ENCODE measurements at regions not wholly inside any gene's neighbourhood (a gene's known extent, or its start where the extent isn't known, plus 50 kb on each side); places are given as distances from the start of the nearest gene placed in this dataset.

- Histone ChIP-seq H3K9me2 (ENCODE audit: insufficient read depth) (0 out of 2 replicates have a peak, but pooled peaks cover 3% of the 10 kb centered on the region), H3K36me3 (ENCODE audit: insufficient read depth) (no peaks in the 10 kb centered on the region), H4K20me1 (replicated peaks; ENCODE audit: insufficient read depth) (no peaks in the 10 kb centered on the region), H2AFZ (no peak overlapping the region), H3K4me2 (peak overlapping the region; percentile 12; the same call in 1 of the 2 replicates), H3K79me2 (replicated peaks; ENCODE audit: insufficient read depth) (no peaks in the 10 kb centered on the region), H3K27me3 (ENCODE audit: insufficient read depth) (peaks cover 3% of the 10 kb centered on the region; the same call in 1 of the 2 replicates), H3K27ac (ENCODE audit: low read depth) (peak overlapping the region; percentile 18; the same call in 1 of the 2 replicates), H3K4me1 (ENCODE audit: insufficient read depth) (peaks cover 88% of the 10 kb centered on the region), H3K4me3 (no peak overlapping the region), H3F3A (replicated peaks; ENCODE audit: low read depth) (0 out of 2 replicates have a peak, but pooled peaks cover 3% of the 10 kb centered on the region)
- Mint-ChIP-seq H3K4me1 (peaks cover 82% of the 10 kb centered on the region), H3K9me3 (no peaks in the 10 kb centered on the region), H3K4me3 (no peak overlapping the region), H3K27me3 (ENCODE audit: insufficient read depth, low read depth, poor library complexity) (peaks cover 13% of the 10 kb centered on the region), H3K36me3 (ENCODE audit: low read depth) (no peaks in the 10 kb centered on the region), H3K27ac (peak overlapping the region; percentile 68; the same call in 1 of the 2 replicates)
- DNase-seq (ENCODE audit: low spot score), result no peak
- TF ChIP-seq JUNB (IDR thresholded peaks at IDR 0.05; ENCODE audit: unreplicated experiment), result no peak
- ATAC-seq, result no peak; the same call in 2 of the 3 replicates
Measured at GRCh38 chr5:88391116-88391515, 122.5 kb upstream of the TMEM161B start.

- H4K20me1 ChIP-seq (replicated peaks; ENCODE audit: insufficient read depth), result no peaks in the 10 kb centered on the region
- H3F3A ChIP-seq (replicated peaks; ENCODE audit: low read depth), result 0 out of 2 replicates have a peak, but pooled peaks cover 3% of the 10 kb centered on the region
- Mint-ChIP-seq H3K4me3 (no peak overlapping the region), H3K4me1 (peaks cover 80% of the 10 kb centered on the region), H3K9me3 (no peaks in the 10 kb centered on the region), H3K36me3 (ENCODE audit: low read depth) (no peaks in the 10 kb centered on the region), H3K27me3 (ENCODE audit: insufficient read depth, low read depth, poor library complexity) (peaks cover 13% of the 10 kb centered on the region), H3K27ac (peak overlapping the region; percentile 98; the same call in 1 of the 2 replicates)
- peak overlapping the region; percentile 94; the same call in 1 of the 2 replicates for H3K27ac ChIP-seq (ENCODE audit: low read depth)
- ATAC-seq, result no peak
- no peak for DNase-seq (ENCODE audit: low spot score)
- no peak overlapping the region for H2AFZ ChIP-seq
- H3K9me2 ChIP-seq (ENCODE audit: insufficient read depth), result 0 out of 2 replicates have a peak, but pooled peaks cover 3% of the 10 kb centered on the region
- peak overlapping the region; percentile 12; the same call in 1 of the 2 replicates for H3K4me2 ChIP-seq
- no peaks in the 10 kb centered on the region for H3K79me2 ChIP-seq (replicated peaks; ENCODE audit: insufficient read depth)
- no peaks in the 10 kb centered on the region for H3K36me3 ChIP-seq (ENCODE audit: insufficient read depth)
- H3K4me3 ChIP-seq, result no peak overlapping the region
- H3K27me3 ChIP-seq (ENCODE audit: insufficient read depth), result no peaks in the 10 kb centered on the region
- peaks cover 86% of the 10 kb centered on the region for H3K4me1 ChIP-seq (ENCODE audit: insufficient read depth)
- TF ChIP-seq ZNF114 (CRISPR knock-in tag; IDR thresholded peaks at IDR 0.05) (no peak), CTCF (conservative IDR thresholded peaks at IDR 0.05; ENCODE audit: low read depth in 2 of 2) (no peak), STAT1 (IDR thresholded peaks at IDR 0.05; ENCODE audit: unreplicated experiment) (no peak), POLR2AphosphoS5 (IDR thresholded peaks at IDR 0.05; ENCODE audit: low read depth) (no peak), ZNF331 (CRISPR knock-in tag; IDR thresholded peaks at IDR 0.05; ENCODE audit: low read depth) (no peak), JUNB (IDR thresholded peaks at IDR 0.05; ENCODE audit: unreplicated experiment) (no peak), EZH2 (IDR thresholded peaks at IDR 0.05; ENCODE audit: low read depth, unreplicated experiment) (no peak), ETS1 (IDR thresholded peaks at IDR 0.05) (no peak)
- TF ChIP-seq, protein P1, sequence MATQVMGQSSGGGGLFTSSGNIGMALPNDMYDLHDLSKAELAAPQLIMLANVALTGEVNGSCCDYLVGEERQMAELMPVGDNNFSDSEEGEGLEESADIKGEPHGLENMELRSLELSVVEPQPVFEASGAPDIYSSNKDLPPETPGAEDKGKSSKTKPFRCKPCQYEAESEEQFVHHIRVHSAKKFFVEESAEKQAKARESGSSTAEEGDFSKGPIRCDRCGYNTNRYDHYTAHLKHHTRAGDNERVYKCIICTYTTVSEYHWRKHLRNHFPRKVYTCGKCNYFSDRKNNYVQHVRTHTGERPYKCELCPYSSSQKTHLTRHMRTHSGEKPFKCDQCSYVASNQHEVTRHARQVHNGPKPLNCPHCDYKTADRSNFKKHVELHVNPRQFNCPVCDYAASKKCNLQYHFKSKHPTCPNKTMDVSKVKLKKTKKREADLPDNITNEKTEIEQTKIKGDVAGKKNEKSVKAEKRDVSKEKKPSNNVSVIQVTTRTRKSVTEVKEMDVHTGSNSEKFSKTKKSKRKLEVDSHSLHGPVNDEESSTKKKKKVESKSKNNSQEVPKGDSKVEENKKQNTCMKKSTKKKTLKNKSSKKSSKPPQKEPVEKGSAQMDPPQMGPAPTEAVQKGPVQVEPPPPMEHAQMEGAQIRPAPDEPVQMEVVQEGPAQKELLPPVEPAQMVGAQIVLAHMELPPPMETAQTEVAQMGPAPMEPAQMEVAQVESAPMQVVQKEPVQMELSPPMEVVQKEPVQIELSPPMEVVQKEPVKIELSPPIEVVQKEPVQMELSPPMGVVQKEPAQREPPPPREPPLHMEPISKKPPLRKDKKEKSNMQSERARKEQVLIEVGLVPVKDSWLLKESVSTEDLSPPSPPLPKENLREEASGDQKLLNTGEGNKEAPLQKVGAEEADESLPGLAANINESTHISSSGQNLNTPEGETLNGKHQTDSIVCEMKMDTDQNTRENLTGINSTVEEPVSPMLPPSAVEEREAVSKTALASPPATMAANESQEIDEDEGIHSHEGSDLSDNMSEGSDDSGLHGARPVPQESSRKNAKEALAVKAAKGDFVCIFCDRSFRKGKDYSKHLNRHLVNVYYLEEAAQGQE (IDR thresholded peaks at IDR 0.05; ENCODE audit: unreplicated experiment), result no peak
Measured at GRCh38 chr5:88390481-88390880, 121.8 kb upstream of the TMEM161B start.

Data from GM23338 (cell line).